ENCODE measurements at regions not wholly inside any gene's neighbourhood (a gene's known extent, or its start where the extent isn't known, plus 50 kb on each side); places are given as distances from the start of the nearest gene placed in this dataset.
"Not testable (repeated sequence)": the region's sequence is repeated elsewhere in the genome, so short reads cannot be mapped to it uniquely, and the experiment has no call there.

- H3K9me3 ChIP-seq (ENCODE audit: insufficient read depth, low read length): no peaks in the 10 kb centered on the region
- no peak overlapping the region for H3K27ac ChIP-seq (ENCODE audit: low read depth, low read length)
- no peak for TF ChIP-seq CTCF (IDR thresholded peaks at IDR 0.05; ENCODE audit: insufficient read depth, low read length, poor library complexity, severe bottlenecking)
- TF ChIP-seq EZH2phosphoT487 (conservative IDR thresholded peaks at IDR 0.05; ENCODE audit: low read length): no peak
- H3K79me2 ChIP-seq (ENCODE audit: insufficient read depth, low read length): no peaks in the 10 kb centered on the region
- H2AFZ ChIP-seq (ENCODE audit: low read depth, low read length, severe bottlenecking): no peak overlapping the region
- H4K20me1 ChIP-seq (ENCODE audit: low read depth, low read length): no peaks in the 10 kb centered on the region
- H3K4me2 ChIP-seq (ENCODE audit: low read depth, low read length, poor library complexity, severe bottlenecking): no peak overlapping the region
- no peaks in the 10 kb centered on the region for H3F3A ChIP-seq (ENCODE audit: insufficient read depth)
- no peak overlapping the region for H3K4me3 ChIP-seq (ENCODE audit: insufficient read depth, low read length, poor library complexity, severe bottlenecking)
- H3K9ac ChIP-seq (ENCODE audit: low read length): no peak overlapping the region
- H3K36me3 ChIP-seq (ENCODE audit: low read length): no peaks in the 10 kb centered on the region
- no peaks in the 10 kb centered on the region for H3K9me2 ChIP-seq (replicated peaks; ENCODE audit: insufficient read depth, low read length)
- no peaks in the 10 kb centered on the region for H3K27me3 ChIP-seq (ENCODE audit: low read length)
Observed at GRCh38 chr7:91434836-91435235, 170.6 kb downstream of the FZD1 start.

- no peaks in the 10 kb centered on the region for H3F3A ChIP-seq (ENCODE audit: insufficient read depth)
- no peaks in the 10 kb centered on the region for H3K79me2 ChIP-seq (ENCODE audit: insufficient read depth, low read length)
- H4K20me1 ChIP-seq (ENCODE audit: low read depth, low read length): no peaks in the 10 kb centered on the region
- no peak overlapping the region for H3K4me2 ChIP-seq (ENCODE audit: low read depth, low read length, poor library complexity, severe bottlenecking)
- no peaks in the 10 kb centered on the region for H3K27me3 ChIP-seq (ENCODE audit: low read length)
- no peak overlapping the region for H3K27ac ChIP-seq (ENCODE audit: low read depth, low read length)
- no peak overlapping the region for H3K9ac ChIP-seq (ENCODE audit: low read length)
- no peaks in the 10 kb centered on the region for H3K9me3 ChIP-seq (ENCODE audit: insufficient read depth, low read length)
- no peak overlapping the region for H3K4me3 ChIP-seq (ENCODE audit: insufficient read depth, low read length, poor library complexity, severe bottlenecking)
- H3K9me2 ChIP-seq (replicated peaks; ENCODE audit: insufficient read depth, low read length): no peaks in the 10 kb centered on the region
- no peak overlapping the region for H2AFZ ChIP-seq (ENCODE audit: low read depth, low read length, severe bottlenecking)
- H3K36me3 ChIP-seq (ENCODE audit: low read length): no peaks in the 10 kb centered on the region
- TF ChIP-seq CTCF (IDR thresholded peaks at IDR 0.05; ENCODE audit: insufficient read depth, low read length, poor library complexity, severe bottlenecking) (no peak), EZH2phosphoT487 (conservative IDR thresholded peaks at IDR 0.05; ENCODE audit: low read length) (no peak)
Observed at GRCh38 chr7:91435381-91436059, 171.3 kb downstream of the FZD1 start.

GRCh38 chr7:91436655-91437054 lies 172.4 kb downstream of the FZD1 start:
- no peak overlapping the region for H3K4me2 ChIP-seq (ENCODE audit: low read depth, low read length, poor library complexity, severe bottlenecking)
- H3K27ac ChIP-seq (ENCODE audit: low read depth, low read length): no peak overlapping the region
- no peak overlapping the region for H3K9ac ChIP-seq (ENCODE audit: low read length)
- TF ChIP-seq EZH2phosphoT487 (conservative IDR thresholded peaks at IDR 0.05; ENCODE audit: low read length) (no peak), CTCF (IDR thresholded peaks at IDR 0.05; ENCODE audit: insufficient read depth, low read length, poor library complexity, severe bottlenecking) (no peak)
- H3K27me3 ChIP-seq (ENCODE audit: low read length): no peaks in the 10 kb centered on the region
- H4K20me1 ChIP-seq (ENCODE audit: low read depth, low read length): no peaks in the 10 kb centered on the region
- H3K4me3 ChIP-seq (ENCODE audit: insufficient read depth, low read length, poor library complexity, severe bottlenecking): no peak overlapping the region
- H2AFZ ChIP-seq (ENCODE audit: low read depth, low read length, severe bottlenecking): no peak overlapping the region
- no peaks in the 10 kb centered on the region for H3K9me3 ChIP-seq (ENCODE audit: insufficient read depth, low read length)
- H3F3A ChIP-seq (ENCODE audit: insufficient read depth): no peaks in the 10 kb centered on the region
- H3K79me2 ChIP-seq (ENCODE audit: insufficient read depth, low read length): no peaks in the 10 kb centered on the region
- H3K36me3 ChIP-seq (ENCODE audit: low read length): no peaks in the 10 kb centered on the region
- H3K9me2 ChIP-seq (replicated peaks; ENCODE audit: insufficient read depth, low read length): no peaks in the 10 kb centered on the region

- not testable (repeated sequence) for H3K9me3 ChIP-seq (ENCODE audit: insufficient read depth, low read length); H3K4me2 ChIP-seq (ENCODE audit: low read depth, low read length, poor library complexity, severe bottlenecking); H3F3A ChIP-seq (ENCODE audit: insufficient read depth); H3K4me3 ChIP-seq (ENCODE audit: insufficient read depth, low read length, poor library complexity, severe bottlenecking); H3K9ac ChIP-seq (ENCODE audit: low read length); H3K9me2 ChIP-seq (replicated peaks; ENCODE audit: insufficient read depth, low read length); H3K36me3 ChIP-seq (ENCODE audit: low read length); H3K79me2 ChIP-seq (ENCODE audit: insufficient read depth, low read length); H4K20me1 ChIP-seq (ENCODE audit: low read depth, low read length); H3K27me3 ChIP-seq (ENCODE audit: low read length); H2AFZ ChIP-seq (ENCODE audit: low read depth, low read length, severe bottlenecking); H3K27ac ChIP-seq (ENCODE audit: low read depth, low read length)
Observed at GRCh38 chr7:91440198-91440597, 176.0 kb downstream of the FZD1 start.

Measured in SU-DHL-6 (cell line).